ENCODE measurements at regions not wholly inside any gene's neighbourhood (a gene's known extent, or its start where the extent isn't known, plus 50 kb on each side); places are given as distances from the start of the nearest gene placed in this dataset.

DNA sequence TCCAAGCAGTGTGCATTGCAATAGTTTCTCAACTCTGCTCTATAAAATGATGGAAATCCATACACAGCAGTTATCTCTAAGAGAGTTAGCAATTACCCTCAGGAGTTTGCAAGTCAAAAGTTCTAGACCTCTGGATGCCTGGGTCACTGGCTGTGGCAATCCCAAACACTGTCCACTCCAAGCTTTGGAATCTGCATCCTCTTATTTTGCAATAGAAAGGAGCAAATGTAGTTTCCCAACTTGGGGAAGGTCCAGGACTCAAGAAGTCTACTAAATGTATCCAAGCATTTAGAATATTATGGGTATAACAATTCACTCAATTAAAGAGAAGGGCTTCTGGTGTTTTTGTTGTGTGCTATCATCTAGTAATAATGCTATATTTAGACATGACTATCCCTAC, 131.3 kb upstream of the NRP1 start:
- no peaks in the 10 kb centered on the region for H3K4me1 ChIP-seq (ENCODE audit: insufficient read depth, low read length)
- no peaks in the 10 kb centered on the region for H3K27me3 ChIP-seq (ENCODE audit: insufficient read depth, low read length)
- H3K36me3 ChIP-seq (ENCODE audit: insufficient read depth, low read length): no peaks in the 10 kb centered on the region
- no peaks in the 10 kb centered on the region for H3K9me3 ChIP-seq (ENCODE audit: low read length)
- H2AFZ ChIP-seq (ENCODE audit: low read depth, low read length): no peak overlapping the region
- H3K4me3 ChIP-seq (ENCODE audit: low read length): no peak overlapping the region

DNA sequence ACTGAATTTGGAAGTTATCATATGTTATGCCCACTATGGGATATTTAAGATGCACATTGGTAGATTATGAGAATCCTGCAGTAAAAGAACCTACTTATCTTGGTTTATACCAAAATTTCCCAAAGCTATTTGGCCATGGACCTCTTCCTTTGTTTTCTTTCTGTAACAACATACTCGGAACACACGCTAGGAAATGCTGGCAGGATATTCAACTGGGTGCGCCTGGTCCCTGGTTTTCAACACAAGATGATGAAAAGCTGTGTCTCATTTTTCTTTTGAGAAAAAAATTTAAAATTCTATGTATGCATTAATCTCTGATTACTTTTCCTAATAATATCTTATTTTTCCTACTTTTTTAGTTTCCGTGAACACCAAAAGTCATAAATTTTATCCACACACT, 128.5 kb upstream of the NRP1 start:
- Histone ChIP-seq H3K4me3 (ENCODE audit: low read length) (no peak overlapping the region), H3K36me3 (ENCODE audit: insufficient read depth, low read length) (no peaks in the 10 kb centered on the region), H3K27me3 (ENCODE audit: insufficient read depth, low read length) (no peaks in the 10 kb centered on the region), H2AFZ (ENCODE audit: low read depth, low read length) (no peak overlapping the region), H3K4me1 (ENCODE audit: insufficient read depth, low read length) (peaks cover 7% of the 10 kb centered on the region), H3K9me3 (ENCODE audit: low read length) (no peaks in the 10 kb centered on the region)

DNA sequence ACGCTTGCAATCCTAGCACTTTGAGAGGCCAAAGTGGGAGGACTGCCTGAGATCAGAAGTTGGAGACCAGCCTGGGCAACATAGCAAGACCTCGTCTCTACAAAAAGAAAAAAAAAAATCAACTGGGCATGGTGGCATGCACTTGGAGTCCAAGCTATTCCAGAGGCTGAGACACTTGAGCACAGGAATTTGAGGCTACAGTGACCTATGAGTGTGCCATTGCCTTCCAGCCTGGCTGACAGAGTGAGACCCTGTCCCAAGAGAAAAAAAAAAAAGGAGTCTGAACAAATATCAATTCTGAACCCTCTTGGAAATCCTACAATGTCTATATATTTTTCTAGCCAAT, 126.8 kb upstream of the NRP1 start:
- Histone ChIP-seq H3K4me1 (ENCODE audit: insufficient read depth, low read length) (peaks cover 7% of the 10 kb centered on the region), H3K36me3 (ENCODE audit: insufficient read depth, low read length) (no peaks in the 10 kb centered on the region)

DNA sequence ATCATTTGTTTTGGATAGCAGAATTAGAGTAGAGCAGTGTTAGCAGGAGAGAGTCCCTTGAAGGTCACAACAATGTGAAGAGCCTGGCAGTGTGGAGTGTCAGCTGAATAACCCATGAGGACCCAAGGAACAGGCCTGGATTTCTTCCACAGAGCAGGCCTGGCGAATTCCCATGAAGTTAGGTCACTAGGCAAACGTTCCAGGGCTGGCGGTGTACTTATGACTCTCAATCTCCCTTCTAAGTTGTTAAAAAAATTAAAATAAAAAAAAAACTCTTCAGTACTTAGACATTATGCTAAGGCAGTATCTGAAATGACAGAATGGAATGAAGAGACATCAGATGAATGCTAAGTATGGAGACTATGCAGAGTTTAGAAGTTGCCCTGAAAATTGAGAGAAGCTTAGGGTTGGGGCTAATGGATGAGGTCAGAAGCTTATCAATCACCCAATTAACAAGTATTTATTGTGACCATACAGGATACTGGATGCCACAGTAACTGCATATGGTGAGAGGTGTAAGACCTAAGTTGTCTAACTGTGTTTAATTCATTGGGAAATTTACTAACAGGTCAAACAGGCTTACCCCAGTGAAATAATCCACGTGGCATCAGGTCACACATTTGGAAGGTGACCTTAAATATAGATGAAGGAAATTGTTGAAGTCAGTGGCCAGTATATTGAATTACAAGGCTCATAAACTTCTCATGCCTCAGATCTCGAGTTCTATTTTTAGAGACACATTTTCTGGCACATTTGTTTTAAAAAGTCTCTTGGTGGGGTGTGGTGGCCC, 126.2 kb upstream of the NRP1 start:
- Histone ChIP-seq H3K4me3 (ENCODE audit: low read length) (no peak overlapping the region), H3K9me3 (ENCODE audit: low read length) (no peaks in the 10 kb centered on the region), H3K27me3 (ENCODE audit: insufficient read depth, low read length) (no peaks in the 10 kb centered on the region), H2AFZ (ENCODE audit: low read depth, low read length) (no peak overlapping the region), H3K36me3 (ENCODE audit: insufficient read depth, low read length) (no peaks in the 10 kb centered on the region), H3K4me1 (ENCODE audit: insufficient read depth, low read length) (peaks cover 7% of the 10 kb centered on the region)

More for the DNA sequence above, 126.8 kb upstream of the NRP1 start:
- Histone ChIP-seq H3K9me3 (ENCODE audit: low read length) (no peaks in the 10 kb centered on the region), H3K27me3 (ENCODE audit: insufficient read depth, low read length) (no peaks in the 10 kb centered on the region), H2AFZ (ENCODE audit: low read depth, low read length) (no peak overlapping the region), H3K4me3 (ENCODE audit: low read length) (no peak overlapping the region)

DNA sequence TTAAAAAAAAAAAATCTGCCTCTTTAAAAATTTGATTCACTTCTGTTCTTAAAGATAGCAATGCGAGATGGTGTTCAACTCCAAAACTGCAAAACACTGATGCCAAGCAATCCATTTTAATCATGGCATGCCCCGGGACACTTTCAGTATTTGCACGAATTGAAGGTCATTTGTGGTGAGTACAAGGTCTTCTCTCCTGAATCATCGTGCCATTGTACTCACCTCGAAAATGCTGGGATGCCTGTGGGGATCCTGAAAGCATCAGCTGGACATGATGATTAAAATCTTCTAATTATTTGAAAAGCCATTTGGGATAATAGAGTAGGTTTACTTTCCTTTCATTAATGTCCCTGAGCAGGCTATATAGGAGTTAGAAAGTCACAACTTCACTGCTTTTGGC, 125.1 kb upstream of the NRP1 start:
- no peak overlapping the region for H3K4me3 ChIP-seq (ENCODE audit: low read length)
- no peak overlapping the region for H2AFZ ChIP-seq (ENCODE audit: low read depth, low read length)
- H3K9me3 ChIP-seq (ENCODE audit: low read length): no peaks in the 10 kb centered on the region
- H3K27me3 ChIP-seq (ENCODE audit: insufficient read depth, low read length): no peaks in the 10 kb centered on the region
- peaks cover 7% of the 10 kb centered on the region for H3K4me1 ChIP-seq (ENCODE audit: insufficient read depth, low read length)
- no peaks in the 10 kb centered on the region for H3K36me3 ChIP-seq (ENCODE audit: insufficient read depth, low read length)

DNA sequence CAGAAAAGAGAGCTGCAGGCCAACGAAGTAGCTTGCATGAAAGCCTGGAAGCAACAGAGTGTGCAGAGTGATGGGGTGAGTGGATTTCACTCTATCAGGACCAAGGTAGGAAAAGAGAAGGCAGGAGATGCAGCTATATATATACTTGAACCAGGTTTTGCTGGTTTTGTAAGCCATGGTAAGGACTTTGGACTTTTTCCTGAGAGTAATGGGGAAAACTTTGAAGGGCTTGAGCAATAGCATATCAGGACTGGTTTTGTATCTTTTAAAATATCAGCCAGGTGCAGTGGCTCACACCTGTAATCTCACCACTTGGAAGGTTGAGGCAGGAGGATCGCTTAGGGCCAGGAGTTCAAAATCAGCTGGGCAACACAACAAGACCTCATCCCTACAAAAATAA, 120.6 kb upstream of the NRP1 start:
- H3K36me3 ChIP-seq (ENCODE audit: insufficient read depth, low read length): no peaks in the 10 kb centered on the region
- peaks cover 4% of the 10 kb centered on the region for H3K9me3 ChIP-seq (ENCODE audit: low read length)
- no peak overlapping the region for H2AFZ ChIP-seq (ENCODE audit: low read depth, low read length)
- no peak overlapping the region for H3K4me3 ChIP-seq (ENCODE audit: low read length)
- no peaks in the 10 kb centered on the region for H3K27me3 ChIP-seq (ENCODE audit: insufficient read depth, low read length)
- peaks cover 2% of the 10 kb centered on the region for H3K4me1 ChIP-seq (ENCODE audit: insufficient read depth, low read length)

DNA sequence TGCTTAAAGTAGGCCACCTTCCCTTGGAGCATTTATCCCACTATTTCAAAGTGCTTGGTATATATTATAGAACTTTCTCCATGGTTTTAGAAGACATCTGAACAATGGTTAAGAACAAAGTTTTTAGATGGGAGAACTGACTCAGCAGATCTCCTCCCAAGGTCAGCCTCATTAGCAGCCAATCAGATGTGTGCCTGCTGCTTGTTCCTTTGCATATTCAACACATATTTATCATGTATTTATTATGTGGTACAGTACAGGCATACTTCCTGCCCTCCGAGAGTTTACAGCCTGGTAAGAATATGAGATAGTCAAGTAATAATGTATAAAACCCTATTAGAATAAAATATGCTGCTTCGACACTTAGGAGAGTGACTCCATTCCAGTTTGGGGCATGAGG, 120.1 kb upstream of the NRP1 start:
- Histone ChIP-seq H3K4me3 (ENCODE audit: low read length) (no peak overlapping the region), H3K9me3 (ENCODE audit: low read length) (peaks cover 4% of the 10 kb centered on the region), H3K4me1 (ENCODE audit: insufficient read depth, low read length) (peaks cover 1% of the 10 kb centered on the region), H3K27me3 (ENCODE audit: insufficient read depth, low read length) (no peaks in the 10 kb centered on the region), H2AFZ (ENCODE audit: low read depth, low read length) (no peak overlapping the region), H3K36me3 (ENCODE audit: insufficient read depth, low read length) (no peaks in the 10 kb centered on the region)

DNA sequence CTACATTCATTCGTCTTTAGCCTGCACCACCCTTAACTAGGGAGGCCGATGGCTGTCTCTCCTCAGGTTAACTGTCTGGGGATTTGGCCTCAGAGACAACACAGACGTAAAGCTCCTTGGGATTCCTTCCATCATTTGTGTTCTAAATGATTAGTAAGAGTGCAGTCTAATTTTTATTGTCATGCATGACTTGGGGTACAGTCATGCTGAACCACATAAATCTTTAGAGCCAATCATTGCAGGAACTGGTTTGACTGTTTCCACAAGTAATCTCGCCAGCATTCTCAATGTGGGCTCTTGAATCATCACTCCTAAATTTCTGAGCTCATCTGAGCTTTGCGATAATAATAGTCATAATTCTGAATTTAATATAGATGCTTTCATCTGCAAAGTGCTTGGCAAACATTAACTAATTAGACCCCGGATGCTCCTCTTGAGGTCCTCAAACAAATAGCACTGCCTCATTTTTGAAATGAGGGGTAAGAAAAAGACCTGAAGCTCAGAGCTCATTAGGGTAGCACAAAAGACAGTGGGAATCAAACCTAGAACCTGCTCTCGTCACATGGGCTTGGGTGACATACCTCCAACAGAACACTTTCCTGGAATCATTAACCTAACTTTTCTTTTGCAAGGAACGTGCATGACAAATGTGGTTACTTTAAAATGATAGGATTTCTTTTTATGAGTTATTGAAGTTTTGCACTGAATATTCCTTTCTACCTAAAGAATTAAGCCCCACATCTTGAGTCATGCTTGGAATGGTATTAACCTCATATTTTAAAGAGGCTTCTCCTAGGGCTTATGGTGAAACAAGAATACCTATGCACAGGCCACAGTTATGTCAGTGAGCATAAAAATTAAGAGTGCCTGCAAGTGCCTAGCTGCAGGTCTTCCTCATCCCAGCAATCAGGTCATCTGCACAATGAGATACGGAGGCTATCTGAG, 118.9 kb upstream of the NRP1 start:
- H3K4me3 ChIP-seq (ENCODE audit: low read length): no peak overlapping the region
- no peaks in the 10 kb centered on the region for H3K27me3 ChIP-seq (ENCODE audit: insufficient read depth, low read length)
- peaks cover 4% of the 10 kb centered on the region for H3K9me3 ChIP-seq (ENCODE audit: low read length)
- H2AFZ ChIP-seq (ENCODE audit: low read depth, low read length): no peak overlapping the region
- H3K36me3 ChIP-seq (ENCODE audit: insufficient read depth, low read length): no peaks in the 10 kb centered on the region
- H3K4me1 ChIP-seq (ENCODE audit: insufficient read depth, low read length): no peaks in the 10 kb centered on the region

DNA sequence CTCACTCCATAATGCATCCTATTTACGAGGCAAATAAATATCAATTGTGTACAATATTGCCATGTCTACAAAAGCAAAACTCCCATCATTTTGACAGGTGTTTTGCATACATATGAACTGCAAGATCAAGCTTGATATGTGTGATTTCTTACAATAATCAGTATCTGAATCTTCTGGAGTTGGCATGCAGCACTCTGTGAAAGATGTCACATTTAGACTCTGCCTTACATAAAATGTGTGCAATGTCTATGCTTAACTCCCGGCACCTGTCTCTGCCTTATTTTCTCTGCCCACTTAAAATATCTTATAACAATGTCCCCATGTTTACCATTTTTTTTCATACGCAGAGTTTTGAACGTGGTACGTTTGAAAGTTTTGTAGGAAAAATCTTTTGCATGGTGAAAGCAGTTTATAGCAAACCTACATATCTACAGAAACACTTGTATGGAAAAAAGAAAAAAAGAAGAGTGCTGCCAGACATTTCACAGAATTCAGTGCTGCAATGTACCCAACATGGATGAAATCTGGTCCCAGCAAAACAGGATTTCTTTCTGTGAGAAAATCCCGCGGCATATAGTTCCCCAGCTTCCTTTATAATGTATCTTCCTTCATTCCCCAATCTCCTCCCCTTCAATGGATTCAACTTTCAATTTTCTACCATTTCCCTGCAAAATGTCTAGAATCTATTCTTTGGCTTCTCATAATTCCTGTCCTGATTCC, 114.1 kb upstream of the NRP1 start:
- no peaks in the 10 kb centered on the region for H3K27me3 ChIP-seq (ENCODE audit: insufficient read depth, low read length)
- no peak overlapping the region for H2AFZ ChIP-seq (ENCODE audit: low read depth, low read length)
- no peak overlapping the region for H3K4me3 ChIP-seq (ENCODE audit: low read length)
- H3K4me1 ChIP-seq (ENCODE audit: insufficient read depth, low read length): no peaks in the 10 kb centered on the region
- no peaks in the 10 kb centered on the region for H3K36me3 ChIP-seq (ENCODE audit: insufficient read depth, low read length)
- H3K9me3 ChIP-seq (ENCODE audit: low read length): peaks cover 4% of the 10 kb centered on the region

DNA sequence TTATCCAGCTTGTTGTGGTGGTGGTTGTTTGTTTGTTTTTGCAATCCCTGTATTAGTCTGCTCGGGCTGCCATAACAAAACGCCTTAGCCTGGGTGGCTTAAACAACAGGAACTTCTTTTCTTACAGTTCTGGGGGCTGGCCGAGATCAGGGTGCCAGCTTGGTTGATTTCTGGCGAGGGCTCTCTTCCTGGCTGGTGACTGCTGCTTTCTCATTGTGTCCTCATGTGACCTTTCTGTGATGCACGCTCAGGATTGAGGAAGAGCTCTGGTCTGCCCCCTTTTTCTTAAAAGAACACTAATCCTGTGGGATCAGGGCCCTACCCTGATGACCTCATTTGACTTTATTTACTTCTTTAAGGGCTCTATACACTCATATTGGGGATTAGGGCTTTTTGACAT, 107.1 kb upstream of the NRP1 start:
- H3K9me3 ChIP-seq (ENCODE audit: low read length): no peaks in the 10 kb centered on the region
- no peaks in the 10 kb centered on the region for H3K36me3 ChIP-seq (ENCODE audit: insufficient read depth, low read length)
- no peaks in the 10 kb centered on the region for H3K27me3 ChIP-seq (ENCODE audit: insufficient read depth, low read length)
- no peak overlapping the region for H3K4me3 ChIP-seq (ENCODE audit: low read length)
- no peak overlapping the region for H2AFZ ChIP-seq (ENCODE audit: low read depth, low read length)
- H3K4me1 ChIP-seq (ENCODE audit: insufficient read depth, low read length): no peaks in the 10 kb centered on the region

DNA sequence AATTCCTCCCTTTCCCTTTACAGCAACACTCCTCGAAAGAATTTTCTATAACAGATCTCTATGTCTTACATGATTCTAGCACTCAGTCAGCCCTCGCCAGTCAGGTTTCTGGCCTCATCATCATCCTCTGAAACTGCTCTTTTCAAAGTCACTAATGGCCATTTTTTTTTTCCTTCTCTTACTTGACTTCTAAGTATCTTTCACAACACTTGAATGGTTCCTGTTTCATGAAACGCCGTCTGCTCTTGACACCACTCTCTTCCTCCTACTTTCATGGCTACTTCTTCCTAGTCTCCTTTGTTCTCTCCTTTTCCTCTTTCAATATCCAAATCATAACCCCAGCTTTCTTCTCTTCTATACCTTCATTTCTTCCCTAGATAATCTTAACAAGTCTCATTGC, 100.5 kb upstream of the NRP1 start:
- H3K27me3 ChIP-seq (ENCODE audit: insufficient read depth, low read length): no peaks in the 10 kb centered on the region

DNA sequence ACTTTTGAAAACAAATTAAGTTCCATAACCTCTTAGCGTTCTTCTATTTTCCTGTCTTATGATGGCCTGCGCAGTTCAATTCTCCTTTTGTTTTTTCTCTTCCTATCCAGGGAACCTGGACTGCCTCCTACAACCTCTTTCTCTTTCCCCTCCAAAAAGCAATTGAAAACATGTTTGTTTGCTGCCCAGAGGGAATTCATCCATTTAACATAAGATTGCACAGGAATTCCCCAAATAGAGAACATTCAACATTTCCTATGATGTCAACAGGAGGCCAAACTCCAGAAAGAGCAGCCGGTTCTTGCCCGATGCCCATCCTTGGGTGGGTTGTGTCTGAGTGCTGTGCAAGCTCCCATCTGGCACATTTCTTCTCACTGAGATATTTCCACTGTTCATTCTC, 94.2 kb upstream of the NRP1 start:
- Histone ChIP-seq H3K27me3 (ENCODE audit: insufficient read depth, low read length) (no peaks in the 10 kb centered on the region), H2AFZ (ENCODE audit: low read depth, low read length) (no peak overlapping the region), H3K4me1 (ENCODE audit: insufficient read depth, low read length) (peaks cover 3% of the 10 kb centered on the region), H3K9me3 (ENCODE audit: low read length) (no peaks in the 10 kb centered on the region), H3K36me3 (ENCODE audit: insufficient read depth, low read length) (no peaks in the 10 kb centered on the region), H3K4me3 (ENCODE audit: low read length) (no peak overlapping the region)

More for the DNA sequence above, 100.5 kb upstream of the NRP1 start:
- Histone ChIP-seq H3K36me3 (ENCODE audit: insufficient read depth, low read length) (no peaks in the 10 kb centered on the region), H3K9me3 (ENCODE audit: low read length) (no peaks in the 10 kb centered on the region), H3K4me3 (ENCODE audit: low read length) (no peak overlapping the region), H3K4me1 (ENCODE audit: insufficient read depth, low read length) (no peaks in the 10 kb centered on the region), H2AFZ (ENCODE audit: low read depth, low read length) (no peak overlapping the region)

DNA sequence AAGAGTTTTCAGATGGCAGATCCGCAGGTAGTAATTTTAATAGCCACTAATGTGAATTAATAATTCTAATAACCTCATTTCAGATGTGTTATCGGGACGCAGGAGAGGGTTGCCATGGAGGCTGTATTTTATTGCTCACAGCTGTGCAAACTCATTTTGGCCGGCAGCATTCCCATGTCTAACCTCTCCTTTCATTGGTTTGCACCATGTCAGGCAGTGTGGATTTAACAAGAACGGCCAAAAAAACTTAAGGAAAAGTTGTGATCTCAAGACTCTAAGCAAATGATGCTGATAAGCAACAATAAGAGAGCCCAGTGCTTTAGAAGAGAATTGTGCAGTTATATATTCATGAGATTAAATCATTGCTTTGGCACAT, 88.7 kb upstream of the NRP1 start:
- H2AFZ ChIP-seq (ENCODE audit: low read depth, low read length): peak overlapping the region; percentile 60
- no peaks in the 10 kb centered on the region for H3K9me3 ChIP-seq (ENCODE audit: low read length)
- no peak overlapping the region for H3K4me3 ChIP-seq (ENCODE audit: low read length)
- no peaks in the 10 kb centered on the region for H3K36me3 ChIP-seq (ENCODE audit: insufficient read depth, low read length)
- peaks cover 18% of the 10 kb centered on the region for H3K4me1 ChIP-seq (ENCODE audit: insufficient read depth, low read length)
- H3K27me3 ChIP-seq (ENCODE audit: insufficient read depth, low read length): no peaks in the 10 kb centered on the region

Data from neuron (in vitro differentiated cells).